HG03045 (cell line): ENCODE measurements at regions not wholly inside any gene's neighbourhood (a gene's known extent, or its start where the extent isn't known, plus 50 kb on each side); places are given as distances from the start of the nearest gene placed in this dataset.

Experiments
- ATAC-seq: cut with Tn5 transposase; IDR thresholded peaks from one replicate; pipeline ENCODE4 v1.9.1; 2021; ENCODE audit warnings: mild to moderate bottlenecking, moderate library complexity; ENCODE audit not compliant: unreplicated experiment

GRCh38 chr13:33616130-33616529 is 201.8 kb upstream of the RFC3 start:
- ATAC-seq: no peak

GRCh38 chr13:33617055-33617454 is 200.9 kb upstream of the RFC3 start:
- no peak for ATAC-seq

- no peak for ATAC-seq
These were observed 193.7 kb upstream of the RFC3 start for GRCh38 chr13:33624253-33624652.

- ATAC-seq: no peak
These were observed 193.2 kb upstream of the RFC3 start for GRCh38 chr13:33624740-33625139.

- no peak for ATAC-seq
These were observed 191.5 kb upstream of the RFC3 start for GRCh38 chr13:33626407-33626806.

GRCh38 chr13:33628662-33629061 is 189.3 kb upstream of the RFC3 start:
- no peak for ATAC-seq

- ATAC-seq: no peak
These were observed 188.2 kb upstream of the RFC3 start for GRCh38 chr13:33629605-33630360.

GRCh38 chr13:33633701-33634545 is 184.0 kb upstream of the RFC3 start:
- ATAC-seq: no peak

- ATAC-seq: no peak
These were observed 183.4 kb upstream of the RFC3 start for GRCh38 chr13:33634546-33634982.

GRCh38 chr13:33636243-33636642 is 181.7 kb upstream of the RFC3 start:
- no peak for ATAC-seq

- no peak for ATAC-seq
These were observed 180.8 kb upstream of the RFC3 start for GRCh38 chr13:33636955-33637670.

GRCh38 chr13:33637978-33638743 is 179.8 kb upstream of the RFC3 start:
- ATAC-seq: no peak

GRCh38 chr13:33639158-33639557 is 178.8 kb upstream of the RFC3 start:
- no peak for ATAC-seq

- peak; percentile 58 for ATAC-seq
These were observed 178.3 kb upstream of the RFC3 start for GRCh38 chr13:33639626-33640080.

GRCh38 chr13:33640832-33641231 is 177.1 kb upstream of the RFC3 start:
- ATAC-seq: no peak

- ATAC-seq: no peak
These were observed 175.4 kb upstream of the RFC3 start for GRCh38 chr13:33642374-33643065.

- ATAC-seq: no peak
These were observed 173.1 kb upstream of the RFC3 start for GRCh38 chr13:33644581-33645543.

GRCh38 chr13:33645591-33646554 is 172.1 kb upstream of the RFC3 start:
- no peak for ATAC-seq
